IMR-90 (cell line): ENCODE measurements at regions not wholly inside any gene's neighbourhood (a gene's known extent, or its start where the extent isn't known, plus 50 kb on each side); places are given as distances from the start of the nearest gene placed in this dataset.

Experiments used
- CTCF ChIP-seq: conservative IDR thresholded peaks from 2 replicates; pipeline ENCODE4 v1.5.1; 2012; ENCODE audit warnings: mild to moderate bottlenecking, low read depth, low read length, improper control_type of control experiment
- MXI1 ChIP-seq: IDR thresholded peaks from 2 replicates; pipeline ENCODE4 v1.6.1; 2012; ENCODE audit warnings: low read depth, mild to moderate bottlenecking, low read length, moderate library complexity, borderline replicate concordance
- POLR2A ChIP-seq: IDR thresholded peaks from 2 replicates; pipeline ENCODE4 v1.6.1; 2012; ENCODE audit warnings: mild to moderate bottlenecking, low read depth, low read length
- RCOR1 ChIP-seq: IDR thresholded peaks from 2 replicates; pipeline ENCODE4 v1.6.1; 2012; ENCODE audit warnings: mild to moderate bottlenecking, low read length, improper control_type of control experiment; ENCODE audit not compliant: insufficient replicate concordance
- RFX5 ChIP-seq: IDR thresholded peaks from 2 replicates; pipeline ENCODE4 v1.8.0; 2012; ENCODE audit warnings: low read depth, mild to moderate bottlenecking, low read length, moderate library complexity
- SMC3 ChIP-seq: fragments of 150-350 bp; IDR thresholded peaks from 2 replicates; pipeline ENCODE4 v1.6.1; 2016; ENCODE audit warnings: low read depth, mild to moderate bottlenecking, antibody characterized with exemption, low read length, moderate library complexity
- USF2 ChIP-seq: fragments of 150-350 bp; IDR thresholded peaks from 2 replicates; pipeline ENCODE4 v1.6.1; 2017; ENCODE audit warnings: mild to moderate bottlenecking, antibody characterized with exemption, low read length, low read depth

GRCh38 chr3:22989716-22990115 is 213.4 kb upstream of the UBE2E2 start:
- TF ChIP-seq POLR2A (no peak), USF2 (no peak), CTCF (no peak), RFX5 (no peak), SMC3 (no peak), RCOR1 (no peak), MXI1 (no peak)
